Testis (tissue), 2 donors: ENCODE measurements at regions not wholly inside any gene's neighbourhood (a gene's known extent, or its start where the extent isn't known, plus 50 kb on each side); places are given as distances from the start of the nearest gene placed in this dataset.

Source experiments
- DNase-seq: peaks from one replicate; pipeline ENCODE4 v3.0.0-alpha.2; 2019
- H3K27ac ChIP-seq, 2 donors: fragments of 200-600 bp; sonication (generic); one replicate each; pipeline ENCODE4 v1.5.1; 2019
- H3K27me3 ChIP-seq: fragments of 200-600 bp; sonication (generic); one replicate; pipeline ENCODE4 v1.5.1; 2019
- H3K36me3 ChIP-seq: fragments of 200-600 bp; sonication (generic); one replicate; pipeline ENCODE4 v1.5.1; 2017; ENCODE audit warnings: low read depth; ENCODE audit errors: missing control alignments
- H3K4me1 ChIP-seq: fragments of 200-600 bp; sonication (generic); one replicate; pipeline ENCODE4 v1.5.1; 2019
- H3K4me3 ChIP-seq, 2 donors: fragments of 200-600 bp; sonication (generic); one replicate each; pipeline ENCODE4 v1.5.1; 2017 to 2019
- H3K9me3 ChIP-seq: fragments of 200-600 bp; sonication (generic); one replicate; pipeline ENCODE4 v1.5.1; 2017
- CTCF ChIP-seq, 3 experiments: fragments of 450-650 bp in 2 of 3; fragments of 200-600 bp in 1 of 3; sonication (generic) in 1 of 3; IDR thresholded peaks; one replicate each; pipeline ENCODE4 v1.5.1; 2016 to 2019; ENCODE audit warnings: antibody characterized with exemption in 3 of 3, mild to moderate bottlenecking in 2 of 3, moderate library complexity in 1 of 3
- POLR2A ChIP-seq: fragments of 450-650 bp; IDR thresholded peaks from one replicate; pipeline ENCODE4 v1.6.1; 2017; ENCODE audit warnings: antibody characterized with exemption, mild to moderate bottlenecking, moderate library complexity
- WGBS, 2 donors: methylation state at CpG; one replicate each; pipeline ENCODE4 v1.1.5; 2018; 5-methylcytosine and 5-hydroxymethylcytosine counted together
- intact Hi-C: fragments of 100-400 bp; cut with DNase I; formaldehyde crosslinking; loops from one replicate; pipeline ENCODE4 v1.15.1; 2023; ENCODE audit warnings: low total_unique reads

GRCh38 chr18:68623342-68623741, 91.6 kb downstream of the TMX3 start:
- H3K4me3 ChIP-seq, result no peak overlapping the region
- H3K27me3 ChIP-seq, result no peaks in the 10 kb centered on the region
- 9 to 13% methylated on average over 2 to 3 of the region's 3 CpGs for WGBS, 2 donors
- H3K4me1 ChIP-seq, result no peaks in the 10 kb centered on the region
- peak; percentile 65 for DNase-seq
- TF ChIP-seq POLR2A (no peak), CTCF (IDR thresholded peaks at IDR 0.05) (peak in 2 of 3 experiments; percentile 42 to 51)
- intact Hi-C loops, result no loop called here
- no peaks in the 10 kb centered on the region for H3K9me3 ChIP-seq
- no peaks in the 10 kb centered on the region for H3K36me3 ChIP-seq
- H3K27ac ChIP-seq, result no peak overlapping the region

GRCh38 chr18:68611311-68611710, 103.6 kb downstream of the TMX3 start:
- Histone ChIP-seq H3K36me3 (no peaks in the 10 kb centered on the region), H3K4me3 (no peak overlapping the region), H3K4me1 (no peaks in the 10 kb centered on the region), H3K9me3 (no peaks in the 10 kb centered on the region), H3K27me3 (no peaks in the 10 kb centered on the region), H3K27ac (no peak overlapping the region)
- no peak for TF ChIP-seq CTCF (IDR thresholded peaks at IDR 0.05)
- TF ChIP-seq POLR2A, result no peak
- WGBS, 2 donors, result 79 to 88% methylated on average over 4 of the region's 4 CpGs
- intact Hi-C loops, result no loop called here
- no peak for DNase-seq

GRCh38 chr18:68608851-68609490, 105.9 kb downstream of the TMX3 start:
- intact Hi-C loops, result no loop called here
- no peak overlapping the region for H3K27ac ChIP-seq
- no peak for DNase-seq
- WGBS, 2 donors, result 84% methylated on average over 6 of the region's 6 CpGs
- H3K4me3 ChIP-seq, result no peak overlapping the region
- no peaks in the 10 kb centered on the region for H3K36me3 ChIP-seq
- no peaks in the 10 kb centered on the region for H3K4me1 ChIP-seq
- no peaks in the 10 kb centered on the region for H3K27me3 ChIP-seq
- TF ChIP-seq CTCF (IDR thresholded peaks at IDR 0.05), result no peak
- H3K9me3 ChIP-seq, result no peaks in the 10 kb centered on the region

GRCh38 chr18:68607852-68608251, 107.1 kb downstream of the TMX3 start:
- TF ChIP-seq POLR2A (no peak), CTCF (IDR thresholded peaks at IDR 0.05) (no peak)
- Histone ChIP-seq H3K4me1 (no peaks in the 10 kb centered on the region), H3K27ac (no peak overlapping the region), H3K9me3 (no peaks in the 10 kb centered on the region), H3K27me3 (no peaks in the 10 kb centered on the region), H3K36me3 (no peaks in the 10 kb centered on the region), H3K4me3 (no peak overlapping the region)
- intact Hi-C loops, result no loop called here
- 77 to 100% methylated on average over 2 of the region's 2 CpGs for WGBS, 2 donors
- DNase-seq, result no peak

GRCh38 chr18:68604256-68604655, 110.7 kb downstream of the TMX3 start:
- 21 to 50% methylated on average over 1 of the region's 1 CpG for WGBS, 2 donors
- no peak overlapping the region for H3K4me3 ChIP-seq
- no peaks in the 10 kb centered on the region for H3K4me1 ChIP-seq
- H3K9me3 ChIP-seq, result no peaks in the 10 kb centered on the region
- H3K36me3 ChIP-seq, result no peaks in the 10 kb centered on the region
- no peaks in the 10 kb centered on the region for H3K27me3 ChIP-seq
- TF ChIP-seq CTCF (IDR thresholded peaks at IDR 0.05) (no peak), POLR2A (no peak)
- no peak for DNase-seq
- H3K27ac ChIP-seq, result no peak overlapping the region
- intact Hi-C loops, result no loop called here
